GM10248 (cell line): ENCODE measurements at regions not wholly inside any gene's neighbourhood (a gene's known extent, or its start where the extent isn't known, plus 50 kb on each side); places are given as distances from the start of the nearest gene placed in this dataset.
"Not testable (repeated sequence)": the region's sequence is repeated elsewhere in the genome, so short reads cannot be mapped to it uniquely, and the experiment has no call there.

Source experiments
- CTCF ChIA-PET: fragments of 300-600 bp; sonication (Branson Sonifier 250); formaldehyde crosslinking; extraction: SDS; loops from one replicate; lab custom pipeline; 2021; ENCODE audit warnings: antibody characterized with exemption; lab: Yijun Ruan, JAX
- POLR2A ChIA-PET: fragments of 350-650 bp; sonication (Branson Sonifier 250); formaldehyde crosslinking; extraction: SDS; loops from one replicate; lab custom pipeline; 2020; ENCODE audit warnings: antibody characterized with exemption; lab: Yijun Ruan, JAX
- DNase-seq: peaks from one replicate; pipeline ENCODE4 v3.0.0; 2012; ENCODE audit errors: extremely low spot score
- CTCF ChIP-seq: IDR thresholded peaks from 2 replicates; pipeline ENCODE4 v1.5.1; 2012; ENCODE audit warnings: mild to moderate bottlenecking, low read depth; ENCODE audit errors: extremely low read depth, missing control alignments, control extremely low read depth

- ChIA-PET CTCF (no interaction called here), POLR2A (no interaction called here)
- no peak for DNase-seq
- no peak for TF ChIP-seq CTCF
Measured at GRCh38 chrX:115913575-115913974, 257.0 kb upstream of the AGTR2 start.

- POLR2A ChIA-PET, CTCF ChIA-PET, DNase-seq: not testable (repeated sequence)
Measured at GRCh38 chrX:115915625-115916024, 254.9 kb upstream of the AGTR2 start.

- no peak for TF ChIP-seq CTCF
- POLR2A ChIA-PET = no interaction called here
- DNase-seq = no peak
- CTCF ChIA-PET = no interaction called here
Measured at GRCh38 chrX:115929480-115929879, 241.1 kb upstream of the AGTR2 start.

DNA sequence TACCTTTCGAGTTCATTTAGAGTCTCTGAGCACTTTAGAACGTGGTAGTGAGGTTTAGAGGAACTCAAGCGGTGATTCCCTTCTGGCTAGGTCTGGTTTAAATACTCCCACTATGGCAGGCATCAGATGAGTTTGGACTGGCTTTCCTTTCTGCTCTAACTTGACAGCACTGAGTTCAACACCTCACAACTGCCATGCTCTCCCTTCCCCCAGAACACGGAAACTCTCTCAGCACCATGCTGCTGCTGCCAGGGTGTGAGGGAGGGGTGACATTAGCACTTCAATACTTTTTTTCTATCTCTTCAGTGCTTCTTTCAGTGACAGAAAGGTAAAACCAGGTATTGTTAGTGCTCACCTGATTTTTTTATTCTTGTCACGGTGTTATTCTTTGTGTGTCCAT lies 234.5 kb upstream of the AGTR2 start:
- POLR2A ChIA-PET = no interaction called here
- CTCF ChIA-PET = no interaction called here
- no peak for TF ChIP-seq CTCF
- no peak for DNase-seq

DNA sequence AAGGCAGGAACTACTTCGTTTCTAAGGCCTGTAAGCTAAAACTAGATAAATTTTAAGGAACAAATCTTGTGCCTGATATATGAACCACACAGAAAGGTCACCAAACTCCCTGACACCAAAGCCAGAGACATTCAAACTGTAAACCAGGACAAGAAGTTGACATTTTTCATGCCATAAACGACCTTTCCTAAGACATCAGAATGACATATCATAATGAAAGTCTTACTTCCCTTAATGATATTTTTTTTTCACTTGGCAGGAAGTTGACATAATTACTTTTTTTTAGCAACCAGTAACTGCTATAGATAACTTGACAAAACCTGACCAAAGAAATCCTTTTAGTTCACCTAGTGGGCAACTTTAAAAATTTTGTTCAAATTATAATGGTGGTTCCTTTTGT lies 231.5 kb upstream of the AGTR2 start:
- CTCF ChIA-PET = no interaction called here
- POLR2A ChIA-PET = no interaction called here
- no peak for DNase-seq
- no peak for TF ChIP-seq CTCF

DNA sequence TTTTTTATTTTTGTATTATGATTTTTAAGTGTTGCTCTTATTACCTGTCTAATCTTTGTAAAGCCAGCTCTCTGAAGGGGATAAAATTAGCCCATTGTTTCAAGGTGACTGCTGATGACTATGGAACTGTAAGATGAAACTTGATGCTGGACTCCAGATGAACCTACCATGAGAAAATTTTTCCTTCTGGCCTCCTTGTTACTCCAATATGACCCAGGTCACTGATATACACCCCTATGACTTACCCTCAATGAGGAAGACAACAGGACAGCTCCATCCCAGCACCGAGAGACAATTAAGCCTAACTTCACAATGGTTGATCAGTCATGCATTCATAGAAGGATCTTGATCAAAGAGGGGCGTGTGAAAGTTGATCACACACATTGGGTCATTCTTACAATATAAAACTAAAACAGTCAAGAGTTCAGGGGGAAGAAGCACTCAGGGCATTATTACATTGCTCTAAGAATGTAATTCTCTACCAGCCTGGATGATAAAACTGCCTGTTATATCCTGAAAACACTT lies 230.8 kb upstream of the AGTR2 start:
- ChIA-PET POLR2A (no interaction called here), CTCF (interaction anchor here (1.1 kb wide), 1 partner anchor 45 kb away, joined by 3 read pairs; no protein-coding TSS in a partner anchor)

DNA sequence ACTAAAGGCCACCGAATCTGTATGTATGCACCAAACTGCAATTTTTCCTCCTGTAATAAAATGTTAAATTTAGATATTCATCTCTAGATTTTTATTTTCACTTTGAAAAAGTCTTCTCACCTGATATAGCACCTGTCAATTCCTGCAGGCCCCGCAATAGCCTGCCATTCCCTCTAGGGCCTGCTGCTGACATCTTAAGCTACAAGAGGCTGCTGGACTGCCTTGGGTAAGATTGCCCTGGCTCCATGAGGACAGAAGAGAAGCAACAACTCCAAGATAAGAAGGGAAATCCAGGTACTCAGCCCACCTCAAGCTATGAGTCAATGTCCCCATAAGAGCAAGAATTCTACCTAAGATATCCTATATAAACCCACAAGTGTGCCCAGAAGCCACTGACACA lies 230.2 kb upstream of the AGTR2 start:
- no peak for DNase-seq
- ChIA-PET CTCF (interaction anchor here (1.1 kb wide), 1 partner anchor 46 kb away, joined by 3 read pairs; no protein-coding TSS in a partner anchor), POLR2A (no interaction called here)
- no peak for TF ChIP-seq CTCF

More for the DNA sequence above, 230.8 kb upstream of the AGTR2 start:
- DNase-seq = no peak
- TF ChIP-seq CTCF = no peak
